Tibial nerve (tissue), 4 donors: ENCODE measurements at regions not wholly inside any gene's neighbourhood (a gene's known extent, or its start where the extent isn't known, plus 50 kb on each side); places are given as distances from the start of the nearest gene placed in this dataset.
"Not testable (repeated sequence)": the region's sequence is repeated elsewhere in the genome, so short reads cannot be mapped to it uniquely, and the experiment has no call there.

Source experiments
- DNase-seq, 2 donors: peaks; one replicate each; pipeline ENCODE4 v3.0.0-alpha.2; 2019; ENCODE audit warnings: low spot score in 2 of 2
- H3K27ac ChIP-seq, 4 donors: fragments of 200-600 bp; sonication (generic) in 3 of 4; one replicate each; pipeline ENCODE4 v1.5.1; 2017 to 2019; ENCODE audit warnings: mild to moderate bottlenecking in 1 of 4
- H3K27me3 ChIP-seq, 2 donors: fragments of 200-600 bp; sonication (generic) in 1 of 2; one replicate each; pipeline versions ENCODE4 v1.5.1 to v1.6.0; 2017 to 2019
- H3K36me3 ChIP-seq, 3 donors: fragments of 200-600 bp; sonication (generic); one replicate each; pipeline ENCODE4 v1.5.1; 2018 to 2019
- H3K4me1 ChIP-seq, 4 donors: fragments of 200-600 bp; sonication (generic) in 3 of 4; one replicate each; pipeline ENCODE4 v1.5.1; 2017 to 2019
- H3K4me3 ChIP-seq, 4 donors: fragments of 200-600 bp; sonication (generic) in 3 of 4; one replicate each; pipeline ENCODE4 v1.5.1; 2017 to 2019; ENCODE audit warnings: mild to moderate bottlenecking in 1 of 4, moderate library complexity in 1 of 4
- H3K9me3 ChIP-seq, 4 donors: fragments of 200-600 bp; sonication (generic) in 3 of 4; one replicate each; pipeline ENCODE4 v1.5.1; 2017 to 2019
- EP300 ChIP-seq, 2 donors: sonication (generic); formaldehyde crosslinking; IDR thresholded peaks; one replicate each; pipeline ENCODE4 v1.6.1; 2017; ENCODE audit warnings: antibody characterized with exemption in 2 of 2, mild to moderate bottlenecking in 1 of 2
- POLR2A ChIP-seq, 2 donors: fragments of 450-650 bp; IDR thresholded peaks; one replicate each; pipeline ENCODE4 v1.6.1; 2017; ENCODE audit warnings: antibody characterized with exemption in 2 of 2, mild to moderate bottlenecking in 2 of 2, moderate library complexity in 2 of 2
- WGBS, 2 donors: methylation state at CpG; one replicate each; pipeline ENCODE4 v1.1.5; 2018; 5-methylcytosine and 5-hydroxymethylcytosine counted together
- TF ChIP-seq, protein P1 (sequence below), 5 experiments: fragments of 200-600 bp in 3 of 5; fragments of 450-650 bp in 2 of 5; sonication (generic) in 3 of 5; IDR thresholded peaks; one replicate each; pipeline ENCODE4 v1.5.1; 2016 to 2019; ENCODE audit warnings: antibody characterized with exemption in 5 of 5, mild to moderate bottlenecking in 3 of 5, moderate library complexity in 2 of 5

GRCh38 chr5:163330723-163331668, 106.4 kb upstream of the CCNG1 start:
- H3K9me3 ChIP-seq, result no peaks in the 10 kb centered on the region
- H3K27me3 ChIP-seq, result no peaks in the 10 kb centered on the region
- DNase-seq, result no peak
- no peaks in the 10 kb centered on the region for H3K36me3 ChIP-seq
- H3K4me3 ChIP-seq, result no peak overlapping the region
- TF ChIP-seq POLR2A (IDR thresholded peaks at IDR 0.05), result no peak
- TF ChIP-seq EP300 (IDR thresholded peaks at IDR 0.05), result no peak
- TF ChIP-seq, protein P1, sequence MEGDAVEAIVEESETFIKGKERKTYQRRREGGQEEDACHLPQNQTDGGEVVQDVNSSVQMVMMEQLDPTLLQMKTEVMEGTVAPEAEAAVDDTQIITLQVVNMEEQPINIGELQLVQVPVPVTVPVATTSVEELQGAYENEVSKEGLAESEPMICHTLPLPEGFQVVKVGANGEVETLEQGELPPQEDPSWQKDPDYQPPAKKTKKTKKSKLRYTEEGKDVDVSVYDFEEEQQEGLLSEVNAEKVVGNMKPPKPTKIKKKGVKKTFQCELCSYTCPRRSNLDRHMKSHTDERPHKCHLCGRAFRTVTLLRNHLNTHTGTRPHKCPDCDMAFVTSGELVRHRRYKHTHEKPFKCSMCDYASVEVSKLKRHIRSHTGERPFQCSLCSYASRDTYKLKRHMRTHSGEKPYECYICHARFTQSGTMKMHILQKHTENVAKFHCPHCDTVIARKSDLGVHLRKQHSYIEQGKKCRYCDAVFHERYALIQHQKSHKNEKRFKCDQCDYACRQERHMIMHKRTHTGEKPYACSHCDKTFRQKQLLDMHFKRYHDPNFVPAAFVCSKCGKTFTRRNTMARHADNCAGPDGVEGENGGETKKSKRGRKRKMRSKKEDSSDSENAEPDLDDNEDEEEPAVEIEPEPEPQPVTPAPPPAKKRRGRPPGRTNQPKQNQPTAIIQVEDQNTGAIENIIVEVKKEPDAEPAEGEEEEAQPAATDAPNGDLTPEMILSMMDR (IDR thresholded peaks at IDR 0.05), result no peak
- no peak overlapping the region for H3K27ac ChIP-seq
- no peaks in the 10 kb centered on the region for H3K4me1 ChIP-seq
- WGBS, 2 donors, result 67 to 76% methylated on average over 9 of the region's 9 CpGs

- 67 to 69% methylated on average over 5 of the region's 5 CpGs for WGBS, 2 donors
- H3K36me3 ChIP-seq, DNase-seq, H3K27ac ChIP-seq, H3K9me3 ChIP-seq, H3K27me3 ChIP-seq, H3K4me1 ChIP-seq, H3K4me3 ChIP-seq: not testable (repeated sequence)
Measured at GRCh38 chr5:163336074-163336473, 101.3 kb upstream of the CCNG1 start.

DNA sequence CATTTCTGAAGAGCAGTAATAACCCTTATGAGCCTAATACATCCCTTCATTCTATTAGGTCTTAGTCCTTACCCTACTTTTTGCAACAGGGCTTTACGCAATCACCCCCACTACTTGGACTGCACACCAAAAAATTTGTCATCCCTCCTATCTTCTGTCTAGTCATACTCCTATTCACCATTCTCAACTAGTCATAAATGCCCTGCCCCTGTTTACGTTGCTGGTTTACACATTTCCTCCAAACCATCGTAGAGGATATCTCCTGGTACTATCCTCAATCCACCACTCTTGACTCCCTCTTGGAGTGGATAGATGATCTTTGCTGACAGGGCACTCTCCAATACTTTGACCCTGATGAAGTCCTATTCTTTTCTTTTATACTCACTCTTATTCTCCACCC, 98.2 kb upstream of the CCNG1 start:
- H3K4me3 ChIP-seq, result no peak overlapping the region
- no peak for DNase-seq
- H3K9me3 ChIP-seq, result no peaks in the 10 kb centered on the region
- H3K4me1 ChIP-seq, result no peaks in the 10 kb centered on the region
- no peaks in the 10 kb centered on the region for H3K36me3 ChIP-seq
- WGBS, 2 donors, result 63 to 64% methylated on average over 3 of the region's 3 CpGs
- TF ChIP-seq, protein P1 (IDR thresholded peaks at IDR 0.05), result no peak
- no peak for TF ChIP-seq EP300 (IDR thresholded peaks at IDR 0.05)
- no peak for TF ChIP-seq POLR2A (IDR thresholded peaks at IDR 0.05)
- H3K27me3 ChIP-seq, result no peaks in the 10 kb centered on the region
- no peak overlapping the region for H3K27ac ChIP-seq

- not testable (repeated sequence) for H3K4me1 ChIP-seq, H3K9me3 ChIP-seq, H3K27me3 ChIP-seq, DNase-seq, H3K36me3 ChIP-seq, H3K27ac ChIP-seq, H3K4me3 ChIP-seq
- 89 to 93% methylated on average over 6 of the region's 6 CpGs for WGBS, 2 donors
Measured at GRCh38 chr5:163340378-163340777, 97.0 kb upstream of the CCNG1 start.

GRCh38 chr5:163342306-163342705, 95.1 kb upstream of the CCNG1 start:
- DNase-seq, result no peak
- WGBS, 2 donors, result 69% methylated on average over 2 of the region's 2 CpGs
- H3K9me3 ChIP-seq, result no peaks in the 10 kb centered on the region

DNA sequence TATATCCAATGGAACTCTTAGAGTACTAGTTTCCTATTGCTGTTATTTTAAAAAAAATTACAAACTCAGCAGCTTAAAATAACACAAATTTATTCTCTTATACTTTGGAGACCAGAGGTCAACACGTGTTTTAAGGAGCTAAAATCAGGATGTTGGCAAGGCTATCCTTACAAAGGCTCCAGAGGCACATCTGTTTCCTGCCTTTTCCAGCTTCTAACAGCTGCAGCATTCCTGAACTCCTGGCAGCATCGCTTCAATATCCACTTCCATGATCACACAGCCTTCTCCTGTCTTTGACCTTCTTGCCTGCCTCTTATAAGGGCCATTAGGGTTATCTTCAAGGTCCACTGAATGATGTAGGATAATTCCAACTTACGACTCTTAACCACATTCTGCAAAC, 92.2 kb upstream of the CCNG1 start:
- no peak overlapping the region for H3K27ac ChIP-seq
- no peaks in the 10 kb centered on the region for H3K27me3 ChIP-seq
- H3K4me1 ChIP-seq, result no peaks in the 10 kb centered on the region
- H3K4me3 ChIP-seq, result no peak overlapping the region
- H3K9me3 ChIP-seq, result no peaks in the 10 kb centered on the region
- DNase-seq, result no peak
- TF ChIP-seq EP300 (IDR thresholded peaks at IDR 0.05) (no peak), POLR2A (IDR thresholded peaks at IDR 0.05) (no peak)
- TF ChIP-seq, protein P1 (IDR thresholded peaks at IDR 0.05), result no peak
- 37 to 44% methylated on average over 3 of the region's 3 CpGs for WGBS, 2 donors
- H3K36me3 ChIP-seq, result no peaks in the 10 kb centered on the region

More at GRCh38 chr5:163342306-163342705, 95.1 kb upstream of the CCNG1 start:
- H3K4me1 ChIP-seq, result no peaks in the 10 kb centered on the region
- H3K4me3 ChIP-seq, result no peak overlapping the region
- no peak overlapping the region for H3K27ac ChIP-seq
- H3K36me3 ChIP-seq, result no peaks in the 10 kb centered on the region
- TF ChIP-seq EP300 (IDR thresholded peaks at IDR 0.05) (no peak), POLR2A (IDR thresholded peaks at IDR 0.05) (no peak)
- TF ChIP-seq, protein P1 (IDR thresholded peaks at IDR 0.05), result no peak
- H3K27me3 ChIP-seq, result no peaks in the 10 kb centered on the region
